ENCODE measurements at regions not wholly inside any gene's neighbourhood (a gene's known extent, or its start where the extent isn't known, plus 50 kb on each side); places are given as distances from the start of the nearest gene placed in this dataset.

DNA sequence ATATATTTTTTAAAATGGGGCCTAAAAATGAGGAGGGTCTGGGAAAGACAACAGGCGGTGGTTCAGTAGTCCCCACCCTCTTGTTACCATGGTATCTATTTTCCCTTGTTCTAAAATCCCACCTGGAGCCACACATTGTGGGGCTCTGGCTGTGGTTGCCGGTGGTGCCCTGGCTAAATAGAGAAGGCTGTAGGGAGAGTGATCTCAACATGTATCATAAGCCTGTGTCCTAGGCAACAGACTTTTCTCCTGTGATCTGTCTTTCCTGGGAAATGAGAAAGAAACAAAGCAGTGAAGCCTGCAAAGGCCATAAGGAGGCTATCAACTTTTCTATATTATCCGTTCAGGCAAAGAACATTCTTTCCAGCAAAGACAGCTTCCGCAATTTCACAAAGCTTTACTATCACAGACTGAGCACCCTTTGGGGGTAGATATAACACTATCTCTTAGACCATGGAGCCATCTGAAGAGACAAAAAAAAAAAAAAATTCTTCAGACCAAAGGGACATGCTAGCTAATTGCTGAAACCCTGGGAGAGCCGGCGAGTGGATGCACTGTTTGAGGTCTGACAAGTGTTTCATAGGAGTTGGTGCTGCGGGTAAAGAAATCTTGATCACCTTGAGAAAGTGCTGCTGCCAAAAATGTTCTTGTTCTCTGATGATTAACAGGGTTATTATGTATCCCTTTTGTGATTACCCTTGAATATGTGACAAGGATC, 879.2 kb upstream of the DDX18 start (continued):
- TF ChIP-seq ELF1 (IDR thresholded peaks at IDR 0.05; ENCODE audit: borderline replicate concordance, low read depth) (no peak), ZNF274 (IDR thresholded peaks at IDR 0.05; ENCODE audit: low read depth, low read length) (no peak)
- TF ChIP-seq, protein P1, sequence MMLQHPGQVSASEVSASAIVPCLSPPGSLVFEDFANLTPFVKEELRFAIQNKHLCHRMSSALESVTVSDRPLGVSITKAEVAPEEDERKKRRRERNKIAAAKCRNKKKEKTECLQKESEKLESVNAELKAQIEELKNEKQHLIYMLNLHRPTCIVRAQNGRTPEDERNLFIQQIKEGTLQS (IDR thresholded peaks at IDR 0.05): no peak

- no peak overlapping the region for H3K4me2 ChIP-seq (ENCODE audit: low read length)
- DNase-seq (ENCODE audit: low read depth, low spot score): no peak
- no peaks in the 10 kb centered on the region for H3K9me2 ChIP-seq (ENCODE audit: insufficient read depth)
- H3K4me1 ChIP-seq (ENCODE audit: control insufficient read depth in 1 of 2, insufficient read depth in 2 of 2, low read length in 2 of 2): no peaks in the 10 kb centered on the region
- H3K27ac ChIP-seq (ENCODE audit: low read depth, low read length): no peak overlapping the region
- H3K36me3 ChIP-seq (ENCODE audit: control insufficient read depth in 1 of 2, insufficient read depth in 2 of 2, low read length in 2 of 2): no peaks in the 10 kb centered on the region
- ChIA-PET POLR2A (no interaction called here), CTCF (no interaction called here), RAD21 (ENCODE audit: low non-redundant PET in 1 of 2, low total read pairs in 2 of 2, uncharacterized antibody in 2 of 2, unreplicated experiment in 2 of 2) (no interaction called here)
- no peak overlapping the region for H3K4me3 ChIP-seq (replicated peaks in 1 of 2; ENCODE audit: low read depth in 1 of 2, low read length in 2 of 2)
- BruUV-seq (replicated peaks): no TSS peak
- H3K79me2 ChIP-seq (ENCODE audit: insufficient read depth, low read length): no peaks in the 10 kb centered on the region
- no peak overlapping the region for H3K9ac ChIP-seq (ENCODE audit: low read length)
- no peak for ATAC-seq
- H3K9me3 ChIP-seq (ENCODE audit: control insufficient read depth in 1 of 2, insufficient read depth in 1 of 2, low read depth in 1 of 2, low read length in 2 of 2): peaks cover 0 to 7% of the 10 kb centered on the region in 2 experiments; a peak in 2 of 4 replicates
- no peaks in the 10 kb centered on the region for H4K20me1 ChIP-seq (ENCODE audit: insufficient read depth)
- TF ChIP-seq POLR2AphosphoS5 (IDR thresholded peaks at IDR 0.05; ENCODE audit: low read depth, low read length): no peak
- TF ChIP-seq, protein P2, sequence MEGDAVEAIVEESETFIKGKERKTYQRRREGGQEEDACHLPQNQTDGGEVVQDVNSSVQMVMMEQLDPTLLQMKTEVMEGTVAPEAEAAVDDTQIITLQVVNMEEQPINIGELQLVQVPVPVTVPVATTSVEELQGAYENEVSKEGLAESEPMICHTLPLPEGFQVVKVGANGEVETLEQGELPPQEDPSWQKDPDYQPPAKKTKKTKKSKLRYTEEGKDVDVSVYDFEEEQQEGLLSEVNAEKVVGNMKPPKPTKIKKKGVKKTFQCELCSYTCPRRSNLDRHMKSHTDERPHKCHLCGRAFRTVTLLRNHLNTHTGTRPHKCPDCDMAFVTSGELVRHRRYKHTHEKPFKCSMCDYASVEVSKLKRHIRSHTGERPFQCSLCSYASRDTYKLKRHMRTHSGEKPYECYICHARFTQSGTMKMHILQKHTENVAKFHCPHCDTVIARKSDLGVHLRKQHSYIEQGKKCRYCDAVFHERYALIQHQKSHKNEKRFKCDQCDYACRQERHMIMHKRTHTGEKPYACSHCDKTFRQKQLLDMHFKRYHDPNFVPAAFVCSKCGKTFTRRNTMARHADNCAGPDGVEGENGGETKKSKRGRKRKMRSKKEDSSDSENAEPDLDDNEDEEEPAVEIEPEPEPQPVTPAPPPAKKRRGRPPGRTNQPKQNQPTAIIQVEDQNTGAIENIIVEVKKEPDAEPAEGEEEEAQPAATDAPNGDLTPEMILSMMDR (IDR thresholded peaks at IDR 0.05 in 2 of 3, conservative IDR thresholded peaks at IDR 0.05 in 1 of 3; ENCODE audit: borderline replicate concordance in 1 of 3, insufficient read depth in 1 of 3, low read depth in 2 of 3, low read length in 2 of 3): no peak
- no peaks in the 10 kb centered on the region for H3K27me3 ChIP-seq (ENCODE audit: insufficient read depth, low read length)
- intact Hi-C loops (cut with micrococcal nuclease): no loop called here
- no peak overlapping the region for H2AFZ ChIP-seq (ENCODE audit: low read depth, low read length, poor library complexity, severe bottlenecking)
Measured at GRCh38 chr2:116948258-116948657, 866.2 kb upstream of the DDX18 start.
